HG03025 (cell line): ENCODE measurements at regions not wholly inside any gene's neighbourhood (a gene's known extent, or its start where the extent isn't known, plus 50 kb on each side); places are given as distances from the start of the nearest gene placed in this dataset.
"Not testable (repeated sequence)": the region's sequence is repeated elsewhere in the genome, so short reads cannot be mapped to it uniquely, and the experiment has no call there.

Experiments used
- ATAC-seq: cut with Tn5 transposase; IDR thresholded peaks from one replicate; pipeline ENCODE4 v1.9.1; 2021; ENCODE audit warnings: mild to moderate bottlenecking, moderate library complexity; ENCODE audit not compliant: unreplicated experiment, low FRiP score

GRCh38 chrX:817147-817546, 186.6 kb downstream of the SHOX start:
- not testable (repeated sequence) for ATAC-seq

- no peak for ATAC-seq
These were observed 185.8 kb downstream of the SHOX start for GRCh38 chrX:816411-816810.

DNA sequence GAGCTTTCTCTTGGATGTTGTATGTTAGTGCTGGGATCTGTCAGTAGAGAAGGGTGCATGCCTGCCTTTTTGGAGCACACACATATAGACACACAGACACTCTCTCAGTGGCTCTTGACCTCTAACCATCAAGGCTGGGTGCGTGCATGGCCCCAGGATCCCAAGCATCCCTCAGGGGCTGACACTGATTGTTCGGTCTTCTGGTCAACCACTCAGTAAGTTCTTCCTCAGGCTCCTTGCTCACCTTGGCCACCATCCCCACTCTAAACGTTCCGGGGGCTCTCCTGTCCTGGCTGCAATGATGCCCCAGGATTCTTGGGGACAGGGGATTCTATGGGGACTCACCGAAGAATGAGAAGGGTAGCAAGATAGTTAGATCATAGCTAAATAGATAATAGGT, 179.6 kb downstream of the SHOX start:
- ATAC-seq, result no peak

DNA sequence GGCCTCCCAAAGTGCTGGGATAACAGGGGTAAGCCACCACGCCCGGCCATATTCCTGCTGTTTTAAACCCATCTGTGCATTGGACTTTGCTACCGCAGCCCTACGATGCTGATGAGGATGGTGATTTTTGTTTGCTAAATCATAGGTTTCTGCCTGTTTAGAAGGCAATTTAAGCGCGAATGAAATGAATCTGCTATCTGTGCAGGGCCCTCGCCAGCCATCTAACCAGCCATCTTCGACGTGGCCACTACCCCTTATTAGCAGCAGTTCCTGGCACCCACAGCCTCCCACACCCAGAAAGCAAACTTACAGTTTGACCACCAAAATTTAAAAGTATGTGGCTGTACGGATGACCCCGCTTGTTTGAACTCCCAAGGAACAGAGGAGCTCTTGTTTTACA, 178.5 kb downstream of the SHOX start:
- no peak for ATAC-seq

DNA sequence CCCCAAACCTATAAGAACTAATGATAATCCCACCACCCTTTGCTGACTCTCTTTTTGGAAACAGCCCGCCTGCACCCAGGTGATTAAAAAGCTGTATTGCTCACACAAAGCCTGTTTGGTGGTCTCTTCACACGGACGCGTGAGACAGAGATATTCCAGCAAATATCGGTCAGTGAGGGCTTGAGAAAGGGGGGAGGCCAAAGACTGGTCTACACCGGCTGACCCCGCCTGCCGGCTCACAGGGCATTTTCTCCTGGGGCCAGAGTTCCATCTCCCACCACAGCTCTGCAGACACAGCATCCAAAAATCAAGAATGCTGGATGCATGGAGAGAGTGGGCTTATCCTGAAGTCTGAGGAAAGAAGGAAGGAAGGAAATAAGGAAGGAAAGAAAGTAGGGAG, 176.0 kb downstream of the SHOX start:
- no peak for ATAC-seq

GRCh38 chrX:805988-806387, 175.4 kb downstream of the SHOX start:
- ATAC-seq, result no peak

GRCh38 chrX:805103-805670, 174.6 kb downstream of the SHOX start:
- ATAC-seq, result no peak

- ATAC-seq, result no peak
These were observed 172.3 kb downstream of the SHOX start for GRCh38 chrX:802846-803245.

DNA sequence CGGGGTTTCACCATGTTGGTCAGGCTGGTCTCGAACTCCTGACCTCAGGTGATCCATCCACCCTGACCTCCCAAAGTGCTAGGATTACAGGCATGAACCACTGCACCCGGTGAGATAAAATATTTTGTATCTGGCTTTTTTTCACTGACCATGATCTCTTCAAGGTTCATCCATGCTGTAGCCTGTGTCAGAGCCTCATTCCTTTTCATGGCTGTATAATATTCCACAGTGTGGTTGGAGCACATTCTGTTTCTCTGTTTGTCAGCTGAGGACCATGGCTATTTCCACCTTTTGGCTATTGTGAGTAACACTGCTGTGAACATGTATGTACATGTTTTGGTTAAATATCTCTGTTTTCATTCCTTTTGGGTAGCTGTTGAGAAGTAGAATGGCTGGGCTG, 169.2 kb downstream of the SHOX start:
- no peak for ATAC-seq

DNA sequence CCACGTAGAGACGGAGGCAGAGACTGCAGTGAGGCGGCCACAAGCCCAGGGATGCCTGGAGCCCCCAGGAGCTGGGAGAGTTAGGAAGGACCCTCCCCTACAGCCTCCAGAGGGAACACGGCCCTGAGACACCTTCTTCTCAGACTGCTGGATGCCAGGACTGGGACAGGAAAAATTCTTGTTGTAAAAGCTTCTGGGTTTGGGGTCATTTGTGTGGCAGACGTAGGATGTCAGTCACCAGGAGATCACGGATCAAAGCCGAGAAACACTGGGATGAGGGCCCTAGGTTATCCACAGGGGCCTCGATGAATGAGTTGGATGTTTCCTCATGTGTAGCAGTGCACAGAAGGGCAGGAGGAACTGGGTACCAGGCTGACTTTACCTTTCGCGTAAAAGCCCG, 163.7 kb downstream of the SHOX start:
- ATAC-seq, result no peak

DNA sequence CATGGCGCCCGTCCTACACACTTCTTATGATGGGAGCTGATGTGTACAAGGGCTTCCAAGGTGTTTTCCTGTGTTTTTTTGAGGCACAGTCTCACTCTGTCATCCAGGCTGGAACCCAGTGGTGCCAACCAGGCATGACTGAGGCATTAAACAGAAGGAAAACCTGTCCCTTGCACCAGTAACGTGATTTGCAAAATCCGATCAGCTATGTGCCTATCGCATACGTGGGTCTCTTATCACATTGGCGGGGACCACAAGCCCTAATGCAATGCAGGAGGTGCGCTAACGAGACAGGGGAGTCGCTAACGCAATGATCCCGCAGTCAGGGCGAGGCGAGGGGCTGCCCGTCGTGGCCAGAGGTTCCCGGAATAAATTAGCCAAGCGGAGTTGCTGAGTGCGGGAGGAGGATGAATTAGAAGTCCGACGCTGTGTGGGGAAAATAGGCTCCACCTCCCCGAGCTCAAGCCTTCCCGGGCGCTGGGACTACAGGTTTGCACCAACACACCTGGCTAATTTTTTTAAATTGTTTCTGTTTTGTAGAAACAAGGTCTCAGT, 162.7 kb downstream of the SHOX start:
- no peak for ATAC-seq

DNA sequence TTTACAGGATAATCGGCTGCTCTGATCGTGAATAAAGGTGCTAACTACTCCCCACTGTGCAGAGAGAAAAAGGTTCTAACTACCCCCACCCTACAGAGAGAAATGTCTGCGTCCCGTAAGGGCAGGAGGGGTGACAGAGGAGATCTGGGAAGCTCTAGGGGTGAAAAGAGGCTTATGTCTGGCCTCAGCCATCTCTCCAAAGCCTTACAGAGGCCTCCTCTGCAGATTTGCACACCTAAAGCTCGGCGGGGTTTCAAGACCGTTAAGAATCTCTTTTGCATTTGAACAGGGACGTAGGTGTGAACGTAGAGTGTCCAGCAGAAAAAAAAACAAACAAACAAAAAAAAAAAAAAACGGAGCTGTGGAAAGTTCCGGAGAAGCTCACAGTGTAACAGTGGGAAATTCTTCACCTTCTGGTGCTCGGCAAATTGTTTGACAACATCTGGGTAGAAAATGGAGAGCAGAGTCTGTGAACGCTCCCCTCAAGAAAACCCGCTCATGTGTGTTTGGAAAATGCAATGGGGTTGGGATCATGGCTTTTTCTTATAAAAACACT, 161.0 kb downstream of the SHOX start:
- ATAC-seq, result no peak

DNA sequence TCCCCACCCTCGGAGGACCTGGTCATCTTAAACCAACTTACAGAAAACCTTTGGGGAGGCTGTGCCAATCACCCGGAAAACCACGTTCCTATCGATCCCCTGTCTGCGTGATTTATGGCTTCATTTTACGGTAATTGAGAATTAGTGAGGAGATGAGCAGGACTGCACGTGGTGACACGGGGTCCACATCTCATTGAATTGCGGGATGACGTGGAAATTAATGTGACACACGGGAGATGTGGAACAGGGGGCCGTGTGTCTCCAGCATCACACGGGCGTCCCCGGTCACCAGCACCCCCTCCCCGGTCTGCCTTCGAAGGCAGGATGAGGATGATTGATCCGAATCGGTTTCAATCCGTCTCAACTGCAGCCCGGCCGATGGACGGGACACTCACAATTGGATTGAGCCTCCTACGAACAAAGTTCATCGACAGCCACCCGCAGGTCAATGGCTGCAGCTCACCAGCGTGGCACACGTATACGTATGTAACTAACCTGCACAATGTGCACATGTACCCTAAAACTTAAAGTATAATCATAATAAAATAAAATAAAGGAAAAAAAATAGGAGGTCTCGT, 160.3 kb downstream of the SHOX start:
- no peak for ATAC-seq

GRCh38 chrX:790041-790506, 159.5 kb downstream of the SHOX start:
- no peak for ATAC-seq

DNA sequence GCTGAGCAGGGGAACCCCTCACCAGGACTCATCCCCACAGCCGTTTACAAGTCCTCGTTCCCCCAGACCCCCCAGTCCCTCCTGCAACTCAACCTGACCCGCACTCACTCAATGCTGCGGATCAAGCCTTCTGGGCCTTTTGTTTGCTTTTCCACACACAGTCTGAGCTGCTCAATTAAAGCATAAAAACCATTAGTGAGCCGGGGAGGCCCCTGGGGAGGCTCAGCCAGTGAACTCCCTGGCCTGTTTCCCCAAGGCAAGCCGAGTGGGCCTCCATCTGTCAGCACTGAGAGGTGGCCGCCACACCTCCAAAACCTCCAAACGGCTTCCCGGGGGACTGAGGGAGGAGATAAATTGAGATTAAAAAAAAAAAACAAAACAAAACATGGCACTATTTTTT, 158.5 kb downstream of the SHOX start:
- no peak for ATAC-seq

DNA sequence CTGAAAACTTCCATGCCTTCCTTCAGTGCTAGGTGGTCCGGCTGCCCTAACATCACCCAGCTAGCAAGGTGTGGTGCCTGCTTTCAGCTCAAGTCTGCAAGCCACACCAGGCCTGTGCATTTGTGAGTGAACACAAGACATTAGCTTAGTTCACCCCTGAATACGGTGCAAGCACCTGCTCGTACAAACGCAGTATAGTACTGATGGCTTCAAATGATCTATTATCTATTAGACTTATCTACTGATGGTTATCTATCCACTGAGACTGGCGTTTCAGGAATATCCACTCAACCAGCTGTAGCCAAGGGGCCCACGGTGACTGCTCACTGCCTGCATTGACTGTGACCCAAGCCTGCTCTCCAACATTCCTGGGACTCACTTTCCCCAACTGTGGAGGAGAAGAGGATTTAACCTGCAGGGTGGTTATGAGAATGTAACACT, 155.9 kb downstream of the SHOX start:
- no peak for ATAC-seq

DNA sequence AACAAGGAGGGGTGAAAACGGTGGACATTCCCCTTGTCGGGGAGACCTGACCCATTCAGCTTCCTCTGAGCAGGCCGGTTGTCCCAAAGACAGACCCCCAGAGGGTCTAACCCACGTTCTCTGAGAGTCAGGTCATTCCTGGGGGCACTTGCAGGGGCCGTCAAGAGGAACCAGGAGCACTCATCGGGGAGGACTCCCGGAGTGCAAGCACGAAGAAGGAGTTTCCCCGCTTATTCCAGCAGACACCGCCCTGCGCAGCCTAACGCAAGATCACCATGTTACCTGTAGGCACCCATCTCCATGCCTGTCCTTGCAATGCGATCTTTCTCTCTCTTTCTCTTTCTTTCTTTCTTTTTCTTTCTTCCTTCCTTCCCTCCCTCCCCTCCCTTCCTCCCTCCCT, 154.2 kb downstream of the SHOX start:
- no peak for ATAC-seq

DNA sequence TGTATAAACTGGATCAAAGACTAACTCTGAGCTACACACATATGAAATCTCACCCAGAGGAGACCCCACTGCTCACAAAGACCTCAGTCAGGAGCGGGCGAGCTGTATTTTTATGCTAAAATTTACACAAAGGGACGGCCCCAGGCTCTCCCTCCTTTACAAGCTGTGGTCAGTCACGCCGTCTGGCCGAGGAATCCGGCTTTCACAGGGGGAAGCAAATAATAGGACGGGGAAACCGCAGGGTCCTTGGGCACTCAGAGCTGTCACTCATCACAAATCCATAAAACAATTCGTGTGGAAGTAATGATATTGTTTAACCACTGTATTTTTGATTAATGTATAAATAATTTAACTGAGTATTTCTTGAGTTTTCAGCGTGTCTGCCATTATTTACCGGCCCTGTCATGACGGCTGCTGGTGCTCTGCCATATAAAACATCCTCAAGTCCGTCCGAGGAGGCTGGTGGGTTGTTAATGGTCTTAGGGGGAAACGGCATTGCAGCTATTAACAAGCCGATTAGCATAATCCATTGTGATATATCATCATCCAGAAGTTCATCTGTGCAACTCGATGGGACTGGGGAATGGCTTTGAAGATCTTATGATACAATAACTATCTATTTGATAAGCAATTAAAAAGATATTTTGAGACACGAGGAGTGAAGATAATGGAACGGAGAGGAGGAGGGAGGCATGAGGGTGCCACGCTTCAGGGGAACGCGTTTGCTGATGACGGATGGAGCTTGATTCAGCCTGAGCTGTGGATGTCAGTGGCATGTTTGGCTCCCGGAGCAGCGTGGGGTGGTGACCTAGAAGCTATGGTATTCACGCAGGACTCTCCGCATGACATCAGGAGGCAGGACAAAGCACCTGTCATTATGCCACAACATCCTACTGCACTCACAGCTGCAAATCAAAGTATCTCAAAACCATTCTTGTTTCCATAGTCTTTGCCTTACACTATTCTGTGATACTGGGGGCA, 150.9 kb downstream of the SHOX start:
- ATAC-seq, result no peak

DNA sequence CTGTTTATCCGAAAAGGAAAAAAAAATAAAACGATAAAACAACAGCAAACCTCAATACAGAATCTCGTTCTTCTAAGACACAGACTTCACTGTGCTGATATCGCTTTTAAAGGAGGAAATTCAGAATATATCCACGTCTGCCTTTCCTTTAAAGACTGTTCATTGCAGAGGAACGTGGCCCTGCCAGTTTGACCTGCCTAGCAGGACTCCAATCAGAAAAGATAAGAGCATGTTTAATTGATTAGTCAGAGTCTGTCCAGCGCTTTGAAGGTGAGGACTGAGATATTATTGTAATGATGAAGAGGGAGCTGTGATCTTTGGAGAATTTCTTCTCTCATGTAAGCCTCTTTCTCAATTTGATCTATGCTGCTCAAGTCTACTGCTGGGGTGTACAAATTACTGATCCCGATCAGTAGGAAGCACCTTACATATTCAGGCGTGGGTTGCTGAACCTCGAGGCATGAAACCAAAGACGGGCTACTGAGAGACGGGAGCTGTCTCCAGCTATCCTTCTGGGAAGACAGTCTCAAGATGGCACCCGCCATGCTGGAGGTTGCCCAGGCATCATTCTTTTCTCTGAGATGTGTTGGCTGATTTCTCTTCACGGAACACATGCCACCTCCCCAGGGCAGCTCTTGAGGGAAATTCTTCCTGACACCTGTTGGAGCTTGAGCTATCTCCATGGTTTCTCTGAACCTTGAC, 146.1 kb downstream of the SHOX start:
- no peak for ATAC-seq

DNA sequence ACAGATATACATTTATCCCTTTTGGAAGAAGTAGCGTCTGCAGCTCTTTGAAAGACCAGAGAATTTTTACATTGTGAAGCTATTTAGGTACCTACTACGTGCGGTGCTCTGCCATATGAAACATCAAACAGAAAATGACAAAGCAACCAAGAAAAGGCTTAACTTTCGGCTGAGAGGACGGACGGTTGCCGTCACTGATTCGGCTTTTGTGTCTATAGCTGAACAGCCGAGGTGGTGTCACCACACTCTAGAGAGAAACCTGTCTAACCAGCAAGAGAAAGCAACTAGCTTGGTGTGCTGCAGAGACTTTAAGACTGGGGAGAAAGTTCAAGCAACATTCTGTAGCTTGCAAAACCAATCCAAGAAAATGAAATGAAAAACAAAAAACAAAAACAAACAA, 145.5 kb downstream of the SHOX start:
- no peak for ATAC-seq
